DND-41 (cell line): ENCODE measurements at regions not wholly inside any gene's neighbourhood (a gene's known extent, or its start where the extent isn't known, plus 50 kb on each side); places are given as distances from the start of the nearest gene placed in this dataset.

ENCODE experiments used
- ATAC-seq: fragments of 200-7000 bp; cut with Tn5 transposase; 3 replicates; pipeline ENCODE4 v1.9.1; 2021; ENCODE audit warnings: low read depth; ENCODE audit not compliant: insufficient read depth
- DNase-seq: peaks from one replicate; pipeline ENCODE4 v3.0.0-alpha.2; 2020
- H2AFZ ChIP-seq: 2 replicates; pipeline ENCODE4 v1.6.0; 2012; ENCODE audit warnings: low read depth, low read length
- H3K27ac ChIP-seq: 2 replicates; pipeline ENCODE4 v1.5.1; 2012; ENCODE audit warnings: low read length, inconsistent platforms
- H3K27me3 ChIP-seq: fragments of 200-600 bp; sonication (generic); 2 replicates; pipeline ENCODE4 v1.6.0; 2012; ENCODE audit warnings: low read length, mild to moderate bottlenecking, inconsistent platforms; ENCODE audit not compliant: insufficient read depth, poor library complexity
- H3K36me3 ChIP-seq: 2 replicates; pipeline ENCODE4 v1.5.1; 2012; ENCODE audit warnings: low read length, inconsistent platforms; ENCODE audit not compliant: insufficient read depth
- H3K4me1 ChIP-seq: 2 replicates; pipeline ENCODE4 v1.5.1; 2012; ENCODE audit warnings: mild to moderate bottlenecking, low read length; ENCODE audit not compliant: insufficient read depth
- H3K4me2 ChIP-seq: 2 replicates; pipeline ENCODE4 v1.6.0; 2012; ENCODE audit warnings: mild to moderate bottlenecking, moderate library complexity, low read length, inconsistent platforms; ENCODE audit not compliant: insufficient read depth
- H3K4me3 ChIP-seq, 2 experiments: fragments of 200-600 bp in 1 of 2; shearing (Covaris generic) in 1 of 2; 2 replicates each; pipeline ENCODE4 v1.5.1; 2012 to 2016; ENCODE audit warnings: inconsistent platforms in 2 of 2, low read length in 2 of 2, mild to moderate bottlenecking in 2 of 2, low read depth in 1 of 2, moderate library complexity in 1 of 2
- H3K79me2 ChIP-seq: 2 replicates; pipeline ENCODE4 v1.6.0; 2012; ENCODE audit warnings: low read length, inconsistent platforms; ENCODE audit not compliant: insufficient read depth
- H3K9ac ChIP-seq: 2 replicates; pipeline ENCODE4 v1.6.0; 2012; ENCODE audit warnings: low read depth, mild to moderate bottlenecking, inconsistent platforms, low read length, moderate library complexity
- H3K9me3 ChIP-seq: 2 replicates; pipeline ENCODE4 v1.5.1; 2012; ENCODE audit warnings: low read length, moderate library complexity, mild to moderate bottlenecking, inconsistent platforms; ENCODE audit not compliant: insufficient read depth, severe bottlenecking
- H4K20me1 ChIP-seq: 2 replicates; pipeline ENCODE4 v1.6.0; 2012; ENCODE audit warnings: low read length; ENCODE audit not compliant: insufficient read depth
- CTCF ChIP-seq: IDR thresholded peaks from 2 replicates; pipeline ENCODE4 v1.5.1; 2012; ENCODE audit warnings: borderline replicate concordance, low read length, moderate library complexity, mild to moderate bottlenecking; ENCODE audit not compliant: poor library complexity, severe bottlenecking; ENCODE audit errors: extremely low read depth
- EZH2 ChIP-seq: IDR thresholded peaks from 3 replicates; pipeline ENCODE4 v1.6.1; 2012; ENCODE audit warnings: borderline replicate concordance, low read depth, mild to moderate bottlenecking, moderate library complexity, low read length, inconsistent platforms; ENCODE audit not compliant: severe bottlenecking

- H3K9ac ChIP-seq: no peak overlapping the region
- no peaks in the 10 kb centered on the region for H3K79me2 ChIP-seq
- H3K4me3 ChIP-seq: no peak overlapping the region
- H3K4me2 ChIP-seq: no peak overlapping the region
- ATAC-seq (no peak; the same call in 2 of the 3 replicates), DNase-seq (no peak)
- H3K27me3 ChIP-seq: no peaks in the 10 kb centered on the region
- no peaks in the 10 kb centered on the region for H4K20me1 ChIP-seq
- H3K9me3 ChIP-seq: no peaks in the 10 kb centered on the region
- no peak overlapping the region for H3K27ac ChIP-seq
- no peaks in the 10 kb centered on the region for H3K4me1 ChIP-seq
- TF ChIP-seq CTCF: no peak
- TF ChIP-seq EZH2: no peak
- H2AFZ ChIP-seq: no peak overlapping the region; the same call in 1 of the 2 replicates
- H3K36me3 ChIP-seq: no peaks in the 10 kb centered on the region
These were observed 257.8 kb downstream of the ARAP2 start for GRCh38 chr4:35986537-35986936.

- H3K27ac ChIP-seq: no peak overlapping the region
- no peaks in the 10 kb centered on the region for H3K79me2 ChIP-seq
- no peaks in the 10 kb centered on the region for H4K20me1 ChIP-seq
- H3K36me3 ChIP-seq: no peaks in the 10 kb centered on the region
- H2AFZ ChIP-seq: no peak overlapping the region
- no peaks in the 10 kb centered on the region for H3K27me3 ChIP-seq
- DNase-seq (no peak), ATAC-seq (no peak)
- TF ChIP-seq EZH2: no peak
- no peak for TF ChIP-seq CTCF
- no peak overlapping the region for H3K9ac ChIP-seq
- H3K4me3 ChIP-seq: no peak overlapping the region
- H3K4me2 ChIP-seq: no peak overlapping the region
- H3K9me3 ChIP-seq: no peaks in the 10 kb centered on the region
- no peaks in the 10 kb centered on the region for H3K4me1 ChIP-seq
These were observed 250.7 kb downstream of the ARAP2 start for GRCh38 chr4:35993606-35994005.

GRCh38 chr4:36000941-36001557 lies 243.3 kb downstream of the ARAP2 start:
- no peaks in the 10 kb centered on the region for H3K36me3 ChIP-seq
- ATAC-seq: no peak
- H3K79me2 ChIP-seq: no peaks in the 10 kb centered on the region
- H3K27ac ChIP-seq: no peak overlapping the region
- H3K4me3 ChIP-seq: no peak overlapping the region
- no peak overlapping the region for H2AFZ ChIP-seq
- no peaks in the 10 kb centered on the region for H4K20me1 ChIP-seq
- H3K9me3 ChIP-seq: no peaks in the 10 kb centered on the region
- H3K4me2 ChIP-seq: no peak overlapping the region
- no peaks in the 10 kb centered on the region for H3K27me3 ChIP-seq
- no peak for TF ChIP-seq EZH2
- no peak overlapping the region for H3K9ac ChIP-seq
- no peaks in the 10 kb centered on the region for H3K4me1 ChIP-seq
- no peak for DNase-seq

- Histone ChIP-seq H2AFZ (no peak overlapping the region), H3K9me3 (no peaks in the 10 kb centered on the region), H3K27me3 (no peaks in the 10 kb centered on the region), H3K4me2 (no peak overlapping the region), H3K36me3 (no peaks in the 10 kb centered on the region), H3K27ac (no peak overlapping the region), H3K4me3 (no peak overlapping the region), H4K20me1 (no peaks in the 10 kb centered on the region), H3K9ac (no peak overlapping the region), H3K4me1 (no peaks in the 10 kb centered on the region), H3K79me2 (no peaks in the 10 kb centered on the region)
- TF ChIP-seq EZH2: no peak
- TF ChIP-seq CTCF: no peak
- no peak for ATAC-seq
- no peak for DNase-seq
These were observed 241.3 kb downstream of the ARAP2 start for GRCh38 chr4:36003051-36003450.
